Activated T-helper 1 cell treated with Interleukin-2 at 50 U/mL for 16 hours (primary cell): ENCODE measurements at regions not wholly inside any gene's neighbourhood (a gene's known extent, or its start where the extent isn't known, plus 50 kb on each side); places are given as distances from the start of the nearest gene placed in this dataset.
"Not testable (repeated sequence)": the region's sequence is repeated elsewhere in the genome, so short reads cannot be mapped to it uniquely, and the experiment has no call there.

Experiments
- DNase-seq: peaks from one replicate; pipeline ENCODE4 v3.0.0-alpha.2; 2020; ENCODE audit warnings: low read depth

DNA sequence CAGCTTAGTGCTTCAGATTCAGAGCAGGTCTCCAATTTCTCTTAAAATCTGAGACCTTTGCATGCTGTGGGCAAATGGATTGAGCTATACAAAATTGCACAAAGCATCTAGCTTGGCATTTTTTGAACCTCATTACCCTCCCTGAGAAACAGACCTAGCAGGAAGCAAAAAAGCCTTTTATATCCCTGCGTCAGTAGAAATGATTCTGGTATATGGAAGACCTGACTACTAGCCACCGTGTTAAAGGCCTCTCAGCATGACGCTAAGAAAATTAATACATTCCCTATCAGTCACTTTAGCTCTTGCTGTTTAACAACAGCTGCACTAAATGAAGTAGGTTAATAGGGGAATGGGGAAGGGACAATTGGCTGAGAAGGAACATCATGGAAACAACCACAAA lies 110.7 kb upstream of the SMLR1 start:
- no peak for DNase-seq

DNA sequence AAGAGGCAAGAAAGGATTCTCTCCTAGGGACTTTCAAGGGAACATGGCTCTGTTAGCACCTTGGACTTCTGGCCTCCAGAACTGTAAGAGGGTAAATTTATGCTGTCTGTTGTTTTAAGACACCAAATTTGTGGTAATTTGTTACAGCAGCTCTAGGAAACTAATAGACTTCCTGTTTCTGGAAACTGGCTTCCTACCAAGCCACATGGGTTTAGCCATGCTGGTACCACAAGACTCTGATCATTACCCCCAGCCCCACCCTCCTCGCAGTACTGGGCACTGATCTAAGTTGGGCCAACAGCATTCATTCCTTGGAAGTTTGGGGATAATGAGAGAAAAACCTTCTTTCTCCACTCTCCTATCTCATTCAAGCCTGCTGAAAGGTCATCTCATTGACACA lies 109.5 kb upstream of the SMLR1 start:
- DNase-seq = no peak

DNA sequence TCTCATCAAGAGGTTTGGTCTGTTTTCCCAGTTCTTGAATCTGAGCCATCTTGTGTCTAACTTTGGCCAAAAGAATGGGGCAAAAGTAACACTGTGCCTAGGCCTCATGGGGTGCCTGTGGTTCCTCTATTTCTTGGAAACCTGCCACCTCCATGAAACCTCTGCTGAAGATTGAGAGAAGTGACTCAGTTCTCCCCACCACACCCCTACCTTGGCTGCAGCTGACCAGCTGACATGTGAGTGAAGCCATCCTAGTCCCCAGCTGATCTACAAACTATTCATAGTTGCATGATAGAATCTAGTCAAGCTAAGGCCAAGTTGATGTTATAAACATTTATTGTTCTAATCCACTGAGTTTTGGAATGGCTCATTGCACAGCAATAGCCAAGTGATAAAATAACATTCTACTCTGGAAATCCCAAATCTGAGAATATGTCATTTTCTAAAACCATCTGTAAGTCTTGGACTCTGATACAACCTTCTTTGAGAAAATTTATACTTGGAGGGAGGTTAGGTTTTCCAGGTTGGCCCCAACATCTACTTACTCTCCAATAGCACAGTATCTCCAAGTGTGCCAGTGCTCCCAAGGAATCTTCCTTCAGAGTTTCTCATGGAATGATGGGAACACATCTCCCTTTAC lies 107.0 kb upstream of the SMLR1 start:
- DNase-seq = no peak

DNA sequence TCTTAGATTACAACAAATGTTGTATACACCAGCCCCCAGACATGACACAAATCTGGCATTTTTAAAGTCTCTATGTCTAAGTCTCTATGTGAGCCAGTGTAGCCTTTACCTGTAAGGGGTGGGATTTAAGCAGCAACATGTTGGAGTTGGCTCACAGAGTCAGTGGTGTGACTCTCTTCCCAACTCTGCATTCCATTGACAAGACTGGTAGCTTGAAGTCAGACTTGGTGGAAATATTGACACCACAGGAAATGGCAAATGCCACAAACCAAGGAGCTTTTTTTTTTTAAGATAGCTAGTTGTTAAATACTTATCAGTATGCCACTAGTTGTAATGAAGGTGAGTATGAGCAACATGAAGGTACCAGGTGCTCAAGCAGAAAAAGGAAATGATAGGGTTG lies 103.1 kb upstream of the SMLR1 start:
- no peak for DNase-seq

DNA sequence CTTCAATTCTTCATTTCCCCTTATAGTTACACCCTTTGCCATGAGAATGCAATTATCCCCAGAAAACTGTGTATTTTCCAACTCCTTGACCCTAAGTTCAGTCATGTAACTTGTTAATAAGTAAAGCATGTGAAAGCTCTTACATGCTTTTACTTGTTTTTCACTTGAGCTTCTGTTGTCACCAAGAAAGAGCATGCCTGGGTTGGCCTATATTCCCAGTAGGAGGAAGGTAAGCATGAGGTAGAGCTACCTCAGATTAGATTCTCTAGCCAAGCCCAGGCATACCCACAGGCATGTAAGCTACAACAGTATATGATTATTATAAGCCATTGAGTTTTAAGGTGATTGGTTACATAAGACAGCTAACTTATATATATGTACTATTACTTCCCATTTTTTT lies 101.7 kb upstream of the SMLR1 start:
- DNase-seq = no peak

DNA sequence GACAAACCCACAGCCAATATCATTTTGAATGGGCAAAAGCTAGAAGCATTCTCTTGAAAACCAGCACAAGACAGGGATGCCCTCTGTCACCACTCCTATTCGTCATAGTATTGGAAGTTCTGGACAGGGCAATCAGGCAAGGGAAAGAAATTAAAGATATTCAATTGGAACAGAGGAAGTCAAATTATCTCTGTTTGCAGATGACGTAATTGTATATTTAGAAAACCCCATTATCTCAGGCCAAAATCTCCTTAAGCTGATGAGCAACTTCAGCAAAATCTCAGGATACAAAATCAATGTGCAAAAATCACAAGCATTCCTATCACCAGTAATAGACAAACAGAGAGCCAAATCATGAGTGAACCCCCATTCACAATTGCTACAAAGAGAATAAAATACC lies 99.1 kb upstream of the SMLR1 start:
- not testable (repeated sequence) for DNase-seq

DNA sequence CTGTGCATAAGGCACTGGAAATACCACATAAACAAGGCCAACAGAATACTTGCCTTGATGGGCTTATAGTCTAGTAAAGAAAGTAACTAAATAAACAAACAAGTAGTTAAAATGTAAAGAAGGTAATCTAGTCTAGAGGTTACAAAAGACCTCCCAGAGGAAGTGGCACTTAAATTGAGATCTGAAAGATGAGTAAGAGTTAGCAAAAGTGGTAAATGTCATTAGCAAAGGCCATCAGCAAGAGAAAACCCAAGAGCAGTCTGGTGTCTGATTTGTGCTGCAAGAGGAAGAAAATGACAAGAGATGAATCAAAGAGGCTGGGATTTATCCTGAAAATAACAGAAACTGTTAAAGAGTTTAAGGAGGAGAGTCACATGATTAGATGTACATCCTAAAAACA lies 96.6 kb upstream of the SMLR1 start:
- no peak for DNase-seq

DNA sequence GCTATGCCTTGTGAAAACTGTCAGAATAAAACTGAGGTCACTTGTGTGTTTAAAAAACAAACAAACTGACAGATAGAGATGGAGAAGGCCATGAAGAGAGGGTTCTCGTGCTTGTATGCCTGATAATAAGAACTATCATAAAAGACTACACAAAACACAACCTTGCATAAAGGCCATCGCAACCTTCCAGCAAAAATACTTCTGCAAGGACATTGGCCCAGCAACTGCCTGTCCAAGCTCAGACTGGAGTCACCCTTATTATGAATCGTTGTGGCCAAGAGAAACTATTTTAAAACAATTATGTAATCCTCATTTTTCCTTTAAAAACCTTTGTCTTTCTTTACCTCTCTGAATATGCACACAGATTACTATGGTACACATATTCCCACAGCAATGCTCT lies 93.0 kb upstream of the SMLR1 start:
- no peak for DNase-seq

DNA sequence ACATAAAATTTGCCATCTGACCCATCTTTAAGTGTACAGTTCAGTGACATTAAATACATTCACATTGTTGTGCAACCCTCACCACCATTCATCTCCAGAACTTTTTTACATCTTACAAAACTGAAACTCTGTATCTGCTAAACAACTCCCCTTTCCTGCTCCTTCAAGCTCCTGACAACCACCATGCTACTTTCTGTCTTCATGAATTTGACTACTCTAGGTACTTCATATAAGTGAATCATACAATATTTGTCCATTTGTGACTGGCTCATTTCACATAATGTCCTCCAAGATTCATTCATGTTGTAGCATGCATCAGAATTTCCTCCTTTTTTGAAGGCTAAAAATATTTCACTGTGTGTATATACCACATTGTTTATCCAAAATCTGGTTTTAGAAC lies 86.9 kb upstream of the SMLR1 start:
- DNase-seq = no peak

DNA sequence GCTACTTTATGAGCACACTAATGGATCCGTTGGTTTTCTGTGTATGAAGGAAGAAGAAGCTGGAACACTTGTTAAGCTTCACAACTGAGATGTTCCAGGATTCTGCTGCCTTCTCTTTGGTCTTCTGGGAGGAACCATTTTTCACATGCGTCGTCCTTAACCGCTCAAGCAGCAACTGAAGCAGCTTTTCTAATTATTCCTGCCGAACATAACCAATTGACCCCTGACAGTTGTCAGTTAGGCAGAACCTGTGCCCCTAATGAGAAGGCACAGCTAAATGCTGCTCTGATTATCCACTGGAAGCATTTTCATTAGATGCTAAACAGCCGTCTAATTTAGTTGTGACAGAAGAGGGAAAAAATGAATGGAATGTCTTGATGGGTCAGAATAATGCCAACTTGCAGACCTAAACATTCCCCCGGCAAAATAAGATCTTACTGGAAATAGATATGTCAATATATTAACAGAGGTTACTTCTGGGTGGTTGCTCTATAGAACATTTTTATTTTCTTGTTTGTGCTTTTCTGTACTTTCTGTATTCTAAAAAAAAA lies 85.0 kb upstream of the SMLR1 start:
- DNase-seq = no peak

DNA sequence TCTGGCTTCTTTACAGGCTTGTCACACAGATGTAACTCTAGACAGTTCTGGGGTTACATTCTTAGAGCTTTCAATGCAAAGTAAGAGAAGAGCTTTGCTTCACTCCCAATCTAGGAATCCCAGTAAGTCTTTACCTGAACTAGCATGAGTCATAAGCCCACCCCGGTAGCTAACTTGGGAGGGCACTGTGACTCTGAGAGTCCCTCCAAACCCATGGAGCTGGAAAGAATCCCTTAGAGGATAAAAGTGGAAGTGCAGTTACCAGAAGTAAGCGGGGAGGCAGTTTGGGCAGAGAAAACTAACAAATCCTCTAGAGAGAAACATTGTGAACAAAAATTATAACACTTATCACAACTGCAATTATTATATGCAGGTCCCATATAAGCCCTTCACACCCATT lies 84.0 kb upstream of the SMLR1 start:
- no peak for DNase-seq

DNA sequence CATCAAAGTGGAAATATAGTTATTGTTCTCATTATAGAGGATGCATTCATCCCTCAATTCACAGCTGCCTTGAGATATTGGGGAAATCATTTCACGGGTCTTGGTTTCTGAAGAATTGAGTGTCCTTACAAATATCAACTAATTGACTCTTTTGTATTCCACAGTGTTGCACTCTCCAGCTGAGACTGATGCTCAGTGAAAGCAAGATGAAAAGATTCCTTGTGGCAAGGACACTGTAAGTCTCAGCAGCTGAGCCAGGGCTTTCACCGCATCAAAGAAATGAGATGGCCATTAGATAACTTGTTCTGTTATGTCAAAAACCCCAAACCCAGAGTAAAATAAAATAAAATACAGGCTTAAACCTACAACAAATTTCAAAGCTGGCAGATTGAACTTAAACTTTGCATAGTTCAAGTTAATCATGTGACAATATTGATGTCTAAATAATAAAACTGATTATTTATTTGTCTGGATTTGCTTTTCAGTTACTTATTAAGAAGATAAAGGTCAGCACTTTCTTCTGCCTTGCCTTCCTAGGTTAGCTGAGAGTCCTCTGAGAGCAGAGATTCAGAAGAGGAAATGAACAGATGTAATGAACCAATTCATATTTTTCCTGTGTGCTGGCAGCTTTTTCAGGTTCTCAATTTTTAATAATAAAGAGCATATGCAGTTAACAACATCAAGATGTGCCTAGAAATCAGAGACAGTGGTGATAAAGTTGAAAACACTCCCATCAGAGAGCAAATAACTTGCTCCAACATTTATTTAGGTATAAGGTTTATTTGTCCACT lies 82.4 kb upstream of the SMLR1 start:
- no peak for DNase-seq

DNA sequence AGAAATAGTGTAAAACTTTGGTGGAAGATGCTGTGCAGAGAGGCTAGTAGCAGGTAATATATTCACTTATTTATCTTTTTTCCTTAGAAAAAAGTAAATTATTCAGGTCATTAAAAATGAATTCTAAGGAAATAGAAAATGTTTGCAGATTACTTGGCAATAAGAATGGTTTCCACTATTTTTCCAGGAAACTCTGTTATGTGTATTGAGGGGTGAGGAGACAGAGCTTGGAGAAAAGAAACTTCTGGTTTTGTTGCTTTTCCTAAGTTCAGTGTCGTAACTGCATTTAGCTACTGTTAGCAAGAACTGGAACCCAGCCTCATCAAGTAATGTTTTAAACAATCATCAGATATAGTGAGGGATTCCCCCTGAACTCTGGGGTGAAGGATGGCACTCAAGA lies 79.2 kb upstream of the SMLR1 start:
- no peak for DNase-seq

DNA sequence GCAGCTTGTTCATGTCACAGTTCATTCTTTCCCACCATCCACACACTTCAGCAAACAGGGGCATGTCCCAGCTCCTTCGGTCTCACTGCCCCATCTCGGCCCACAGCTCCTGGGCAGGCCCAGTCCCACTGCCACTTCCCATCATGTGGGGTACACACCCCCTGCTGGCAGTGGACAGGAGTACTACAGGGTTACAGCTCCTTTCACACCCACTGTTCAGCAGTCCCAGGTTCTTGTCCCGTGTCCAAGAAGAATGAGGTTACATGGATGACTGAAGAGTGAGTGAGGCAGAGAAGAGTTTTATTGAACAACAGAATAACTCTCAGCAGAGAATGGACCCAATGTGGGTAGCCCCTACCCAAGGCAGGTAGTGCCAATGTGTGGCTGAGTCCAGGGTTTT lies 77.8 kb upstream of the SMLR1 start:
- no peak for DNase-seq

DNA sequence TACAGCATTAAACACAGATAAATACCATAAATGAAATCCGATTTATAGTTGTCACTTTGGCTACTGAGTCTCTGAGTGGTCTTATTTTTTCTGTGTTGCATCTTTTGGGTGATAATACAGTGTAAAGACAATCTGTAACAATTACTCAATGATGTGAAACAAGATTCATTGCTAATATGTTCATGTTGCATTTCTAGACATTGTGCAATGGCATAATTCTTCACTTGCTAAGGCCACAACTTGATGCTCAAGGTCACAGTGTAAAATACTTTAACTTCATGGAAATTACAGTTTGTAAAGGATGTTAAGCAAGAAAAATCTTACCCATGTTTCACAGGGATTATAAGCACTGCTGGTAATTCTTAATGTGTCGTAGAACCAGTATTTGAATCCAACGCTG lies 74.9 kb upstream of the SMLR1 start:
- DNase-seq = no peak

DNA sequence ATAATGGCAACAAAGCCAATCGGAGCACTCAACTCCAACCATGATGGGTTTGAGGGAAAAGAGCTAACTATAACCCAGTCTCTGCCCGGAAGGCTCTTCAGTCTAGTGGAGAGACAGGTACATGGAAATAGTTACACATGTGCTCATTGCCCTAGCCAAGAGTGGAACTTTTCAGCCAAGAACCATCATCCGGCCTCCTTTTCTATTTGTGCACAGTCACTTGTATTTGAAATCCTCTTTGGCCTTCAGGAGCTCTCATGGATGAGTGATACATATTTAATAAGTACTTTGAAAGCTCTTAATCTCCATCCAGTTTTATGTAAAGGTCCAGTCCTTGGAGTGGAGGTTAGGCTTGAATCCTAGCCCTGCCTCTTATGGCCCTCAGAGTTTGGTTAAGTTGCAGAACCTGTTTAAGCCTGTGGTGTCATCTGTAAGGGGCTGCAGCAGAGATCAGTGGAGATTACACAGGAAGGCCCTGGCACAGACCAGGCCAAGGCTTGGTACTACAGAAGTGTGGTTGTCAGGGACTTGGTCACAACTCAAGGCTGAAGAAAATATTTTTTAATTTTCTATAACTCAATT lies 72.3 kb upstream of the SMLR1 start:
- no peak for DNase-seq

DNA sequence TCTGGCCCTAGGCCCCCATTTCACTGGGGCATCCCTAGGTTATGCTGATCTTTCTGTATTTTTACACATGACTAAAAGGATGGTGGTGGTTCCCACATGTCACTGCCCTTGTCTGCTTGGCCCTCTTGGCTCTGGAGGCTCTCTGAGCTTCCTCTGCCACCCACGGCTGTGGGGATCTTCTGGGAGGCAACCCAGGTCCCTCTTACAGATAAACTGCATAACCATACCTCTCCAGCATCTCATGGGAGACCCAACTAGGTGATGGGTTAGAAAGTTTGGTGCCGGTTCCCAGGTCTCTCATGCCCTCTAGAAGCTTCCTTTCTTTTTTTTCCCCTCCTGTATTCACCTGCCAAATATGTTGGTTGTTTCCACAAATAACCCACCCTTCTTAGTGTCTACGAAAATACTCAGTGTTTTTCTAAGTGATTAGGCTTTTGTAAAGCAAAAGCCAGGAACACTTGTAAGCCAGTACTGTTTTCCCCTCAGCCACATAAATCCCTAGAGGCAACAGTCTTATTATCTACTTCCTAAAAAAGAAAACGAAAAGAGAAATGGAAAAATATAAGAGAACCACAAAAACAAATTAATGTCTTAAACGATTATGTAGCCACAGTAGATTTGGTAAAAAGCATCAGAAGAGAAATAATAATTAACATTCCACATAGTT lies 71.7 kb upstream of the SMLR1 start:
- DNase-seq = no peak

DNA sequence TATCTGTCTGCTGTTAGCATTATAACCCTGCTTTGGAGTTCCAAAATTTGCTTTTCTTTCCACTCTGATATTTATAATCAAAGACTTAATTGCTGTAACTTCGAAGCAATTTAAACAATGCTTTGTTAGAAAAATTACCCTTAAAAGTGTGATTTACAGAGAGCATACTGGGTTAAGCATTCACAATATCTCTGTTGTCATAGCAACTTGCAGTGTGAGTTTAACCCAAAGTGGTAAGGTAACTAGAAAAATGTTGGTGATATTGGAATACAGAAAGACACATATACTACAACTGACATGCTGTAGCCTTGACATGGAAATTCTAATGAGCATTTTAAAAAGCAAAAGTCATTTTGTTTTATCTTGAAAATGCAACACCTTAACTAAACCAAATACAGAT lies 70.4 kb upstream of the SMLR1 start:
- no peak for DNase-seq

DNA sequence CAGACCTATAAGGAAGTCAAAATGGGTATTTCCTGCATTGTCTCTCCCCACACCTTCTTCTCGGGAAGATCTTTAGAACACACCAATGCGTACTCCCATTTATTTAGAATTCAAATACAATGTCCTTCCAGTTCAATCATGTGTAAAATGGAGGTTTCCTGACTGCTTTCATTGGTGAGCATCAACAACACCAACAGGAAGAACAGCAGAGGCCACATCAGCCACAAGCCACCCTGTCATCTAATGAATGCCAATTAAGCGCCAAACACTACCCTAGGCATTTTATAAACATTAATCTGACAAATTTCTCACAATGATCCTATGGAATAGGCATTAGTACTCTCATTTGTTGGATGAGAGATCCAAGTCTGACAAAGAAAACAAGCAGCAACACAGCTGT lies 68.4 kb upstream of the SMLR1 start:
- DNase-seq = no peak

DNA sequence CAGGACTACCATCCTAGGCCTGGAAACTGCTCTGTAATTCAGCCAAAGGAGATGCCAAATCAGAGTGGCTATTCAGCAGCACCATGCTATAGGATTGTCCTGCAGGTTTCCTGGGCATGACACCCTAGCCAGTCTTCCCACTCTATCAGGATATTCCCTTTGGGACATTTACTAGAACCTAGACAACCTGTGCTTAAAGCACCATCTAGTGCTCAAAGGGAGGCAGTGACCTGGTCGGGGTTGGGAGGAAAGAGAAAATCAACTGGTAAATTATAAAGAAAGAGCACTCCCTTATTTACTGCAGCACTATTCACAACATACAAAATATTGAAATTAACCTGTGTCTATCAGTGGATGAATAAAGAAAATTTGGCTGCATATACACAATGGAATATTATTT lies 67.2 kb upstream of the SMLR1 start:
- no peak for DNase-seq

DNA sequence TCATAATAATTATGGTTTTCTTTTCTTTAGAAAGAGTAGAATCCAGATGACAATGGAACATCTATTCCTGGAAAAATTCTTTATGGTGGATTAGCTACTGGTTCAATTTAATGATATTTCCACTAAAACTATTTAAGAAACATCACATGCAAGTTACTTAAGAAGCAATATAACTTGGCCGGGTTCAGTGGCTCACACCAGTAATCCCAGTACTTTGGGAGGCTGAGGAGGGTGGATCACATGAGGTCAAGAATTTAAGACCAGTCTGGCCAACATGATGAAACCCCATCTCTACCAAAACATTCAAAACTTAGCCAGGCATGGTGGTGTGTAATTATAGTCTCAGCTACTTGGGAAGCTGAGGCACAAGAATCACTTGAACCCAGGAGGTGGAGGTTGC lies 65.9 kb upstream of the SMLR1 start:
- no peak for DNase-seq

DNA sequence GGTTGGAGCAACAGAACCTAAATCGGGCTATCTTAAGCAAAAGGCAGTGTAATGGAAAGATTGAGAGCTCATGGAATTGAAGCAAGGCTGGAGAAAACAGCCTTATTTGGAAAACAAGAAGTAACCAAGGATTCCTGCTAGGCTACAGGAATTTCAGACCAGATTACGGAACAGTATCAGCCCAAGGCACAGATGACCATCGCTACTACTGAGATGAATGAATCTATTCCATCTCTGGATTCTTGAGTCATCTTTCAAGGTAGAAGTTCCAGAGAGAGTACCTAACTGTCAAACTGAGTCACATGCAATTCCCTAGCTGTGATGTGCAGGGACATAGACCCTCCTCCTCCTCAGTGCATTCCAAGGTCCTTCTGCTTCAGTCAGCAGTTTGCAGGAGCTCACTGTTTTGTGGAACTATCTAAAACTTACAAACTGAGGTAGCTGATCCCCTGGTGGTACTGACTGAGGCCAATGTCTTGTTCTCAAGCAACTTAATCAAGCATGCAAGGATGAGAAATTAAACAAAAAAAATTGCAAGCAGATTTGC lies 62.0 kb upstream of the SMLR1 start:
- DNase-seq = no peak
